Stimulated activated memory B cell treated with anti-CD40 and anti-IgM and Interleukin-4, amounts not matched to agents 10 μg/mL and 1 μg/mL and 100 μg/mL, for 72 hours (primary cell): ENCODE measurements at regions not wholly inside any gene's neighbourhood (a gene's known extent, or its start where the extent isn't known, plus 50 kb on each side); places are given as distances from the start of the nearest gene placed in this dataset.

Source experiments
- ATAC-seq: fragments of 150-1000 bp; cut with Tn5 transposase; 2 replicates; pipeline ENCODE4 v1.10.0; 2021
- H3K27ac Mint-ChIP-seq: one replicate; pipeline ENCODE4 v1.8.0; 2022; ENCODE audit warnings: mild to moderate bottlenecking, mixed read lengths
- H3K27me3 Mint-ChIP-seq: one replicate; pipeline ENCODE4 v1.8.0; 2022; ENCODE audit warnings: mixed read lengths
- H3K36me3 Mint-ChIP-seq: one replicate; pipeline ENCODE4 v1.8.0; 2022; ENCODE audit warnings: mixed read lengths
- H3K4me1 Mint-ChIP-seq: one replicate; pipeline ENCODE4 v1.8.0; 2022; ENCODE audit warnings: mixed read lengths
- H3K4me3 Mint-ChIP-seq: one replicate; pipeline ENCODE4 v1.8.0; 2022; ENCODE audit warnings: mild to moderate bottlenecking, moderate library complexity, mixed read lengths
- H3K9me3 Mint-ChIP-seq: one replicate; pipeline ENCODE4 v1.8.0; 2022; ENCODE audit warnings: mixed read lengths

DNA sequence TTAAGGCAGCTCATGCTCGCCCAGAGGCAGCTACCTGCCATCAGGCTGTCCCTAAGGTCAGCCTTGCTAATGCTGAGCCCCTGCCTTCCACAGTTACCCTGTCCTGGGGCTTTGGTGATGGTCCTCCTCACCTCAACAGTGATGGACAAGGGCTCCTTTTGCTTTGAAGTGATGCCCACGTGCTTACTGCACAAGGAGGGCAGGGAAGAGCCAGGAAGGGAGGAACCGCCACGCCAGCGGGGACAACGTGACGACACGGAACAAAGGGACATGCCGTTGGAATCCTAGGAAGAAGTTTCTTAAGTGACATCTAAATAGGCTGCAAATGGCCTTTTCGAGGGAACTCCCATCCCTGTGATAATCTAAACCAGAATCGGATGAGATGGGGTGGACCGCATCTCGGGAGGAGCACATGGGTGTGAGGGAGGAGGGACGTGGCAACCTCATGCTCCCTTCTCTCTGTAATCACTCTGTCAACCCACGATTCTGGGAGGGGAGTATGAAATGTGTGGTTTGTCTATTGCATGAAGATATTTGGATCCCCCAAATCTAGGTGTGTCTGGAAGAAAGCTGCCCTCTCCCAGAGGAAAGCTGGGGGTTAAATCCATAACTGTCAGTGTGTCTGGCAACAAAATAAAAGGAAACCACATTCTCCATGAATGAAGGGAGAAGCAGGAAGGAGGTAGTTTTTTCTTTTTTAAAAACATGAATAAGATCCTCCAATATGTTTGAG is 110.9 kb upstream of the IRF2BP2 start:
- no peaks in the 10 kb centered on the region for H3K9me3 Mint-ChIP-seq
- H3K27ac Mint-ChIP-seq = peak overlapping the region; percentile 3
- H3K4me1 Mint-ChIP-seq = peaks cover 35% of the 10 kb centered on the region
- H3K4me3 Mint-ChIP-seq = no peak overlapping the region
- H3K36me3 Mint-ChIP-seq = no peaks in the 10 kb centered on the region
- no peaks in the 10 kb centered on the region for H3K27me3 Mint-ChIP-seq
- no peak for ATAC-seq

DNA sequence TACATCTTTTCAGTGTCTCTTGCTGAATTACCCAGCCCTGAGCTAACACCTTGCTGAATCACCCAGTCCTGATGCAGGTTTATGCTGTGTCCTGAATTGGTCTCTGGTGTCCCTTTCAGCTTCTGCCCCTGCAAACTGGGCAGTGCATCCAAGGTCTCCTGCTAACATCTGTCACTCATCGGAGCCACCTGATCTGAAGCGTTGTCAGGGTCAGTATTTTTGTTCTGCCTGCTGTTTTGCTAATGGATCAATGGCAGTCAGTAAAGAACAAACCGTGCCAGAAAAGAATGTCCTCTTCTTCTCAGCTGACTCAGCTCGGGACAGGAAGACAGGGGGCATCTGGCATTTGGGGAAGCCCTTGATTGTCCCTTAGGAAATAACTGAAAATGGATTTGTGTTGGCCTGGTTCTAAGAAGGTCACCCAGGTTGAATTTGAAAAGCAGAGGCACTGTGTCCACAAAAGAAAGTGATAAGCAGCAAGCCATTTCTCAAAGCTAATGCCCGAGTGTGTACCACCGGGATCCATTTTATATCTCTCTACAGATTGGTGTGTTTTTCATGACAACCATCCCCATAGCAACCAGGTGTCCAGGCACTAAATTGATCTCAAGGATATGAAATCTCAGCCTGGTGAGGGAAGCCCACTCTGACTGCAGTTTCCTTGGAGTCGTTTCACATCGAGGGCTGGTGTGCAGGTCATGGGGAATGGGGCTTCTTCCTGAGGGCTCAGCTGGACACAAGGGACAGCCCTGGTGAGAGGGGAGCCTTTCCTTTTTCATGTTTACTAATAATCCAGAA is 109.7 kb upstream of the IRF2BP2 start:
- H3K4me1 Mint-ChIP-seq = peaks cover 22% of the 10 kb centered on the region
- H3K36me3 Mint-ChIP-seq = no peaks in the 10 kb centered on the region
- no peak for ATAC-seq
- no peaks in the 10 kb centered on the region for H3K9me3 Mint-ChIP-seq
- no peaks in the 10 kb centered on the region for H3K27me3 Mint-ChIP-seq
- H3K27ac Mint-ChIP-seq = peak overlapping the region; percentile 3
- no peak overlapping the region for H3K4me3 Mint-ChIP-seq

DNA sequence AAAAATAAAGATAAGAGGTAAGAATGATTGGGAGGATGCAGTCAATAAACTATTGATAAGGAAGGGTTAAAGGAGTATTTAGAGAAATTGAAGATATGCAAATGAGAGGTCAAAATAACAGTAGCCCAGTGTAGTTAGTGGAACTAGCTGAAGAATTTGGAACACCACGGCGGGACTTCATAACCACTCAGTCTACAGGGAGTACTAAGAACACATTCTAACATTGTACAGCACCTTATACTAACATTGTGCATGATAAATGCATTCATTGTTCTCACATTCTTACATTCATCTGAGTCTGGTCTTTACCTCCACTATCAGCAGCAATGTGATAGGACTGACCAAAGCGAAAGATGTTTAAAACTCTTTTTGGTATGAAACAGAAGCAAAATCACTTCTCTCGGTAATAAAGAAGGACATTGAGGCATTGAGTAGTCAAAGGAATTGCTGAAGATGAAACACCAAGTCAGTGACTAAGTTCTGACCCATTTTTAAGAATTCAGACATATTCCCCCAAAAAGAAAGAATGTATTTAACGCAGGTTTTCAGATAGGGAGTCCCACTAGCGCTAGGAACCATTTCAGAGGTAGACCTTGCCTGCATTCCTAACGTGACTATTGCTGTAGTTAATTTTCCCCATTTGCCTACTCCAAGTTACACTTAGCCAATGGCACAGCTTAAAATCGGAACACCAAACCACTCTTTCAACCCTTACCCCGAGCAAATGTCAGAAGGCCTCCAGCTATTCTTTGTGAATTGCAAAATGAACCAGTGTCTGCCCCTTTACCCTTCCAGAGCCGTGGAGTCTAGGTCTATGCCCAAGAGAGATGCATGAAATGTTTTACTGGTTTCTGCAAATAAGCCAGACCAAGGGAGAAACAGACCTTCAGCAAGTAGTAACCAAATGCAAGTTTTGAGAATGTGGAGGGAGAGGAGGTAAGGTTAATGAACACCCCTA is 108.8 kb upstream of the IRF2BP2 start:
- no peak for ATAC-seq
- H3K27ac Mint-ChIP-seq = no peak overlapping the region

DNA sequence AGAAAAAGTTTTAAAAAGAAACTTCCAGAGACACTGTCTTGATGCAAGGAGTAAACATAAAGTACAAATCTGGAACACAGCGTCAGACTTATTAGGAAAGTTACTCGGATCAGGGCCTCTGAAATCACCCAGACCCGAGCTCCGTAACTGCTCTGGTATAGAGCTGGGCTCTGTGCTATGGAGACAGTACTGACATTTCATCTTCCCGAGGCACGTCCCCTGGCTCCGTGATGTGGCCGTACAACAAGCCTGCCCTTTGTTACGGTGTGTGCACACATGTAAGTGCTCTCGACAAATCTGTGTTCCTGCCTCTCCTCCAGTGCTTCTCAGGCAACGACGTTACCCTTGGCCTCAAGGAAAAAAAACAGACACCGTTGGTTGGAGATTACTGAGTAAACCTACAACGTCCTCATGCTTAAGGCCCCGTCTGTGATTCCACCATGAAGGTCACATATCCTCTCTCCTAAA is 107.0 kb upstream of the IRF2BP2 start:
- no peak overlapping the region for H3K4me3 Mint-ChIP-seq
- no peaks in the 10 kb centered on the region for H3K36me3 Mint-ChIP-seq
- H3K9me3 Mint-ChIP-seq = no peaks in the 10 kb centered on the region
- peaks cover 3% of the 10 kb centered on the region for H3K4me1 Mint-ChIP-seq
- ATAC-seq = no peak
- no peaks in the 10 kb centered on the region for H3K27me3 Mint-ChIP-seq
- no peak overlapping the region for H3K27ac Mint-ChIP-seq

More for the DNA sequence above, 108.8 kb upstream of the IRF2BP2 start:
- Mint-ChIP-seq H3K36me3 (no peaks in the 10 kb centered on the region), H3K27me3 (no peaks in the 10 kb centered on the region), H3K4me1 (peaks cover 14% of the 10 kb centered on the region), H3K4me3 (no peak overlapping the region), H3K9me3 (no peaks in the 10 kb centered on the region)

DNA sequence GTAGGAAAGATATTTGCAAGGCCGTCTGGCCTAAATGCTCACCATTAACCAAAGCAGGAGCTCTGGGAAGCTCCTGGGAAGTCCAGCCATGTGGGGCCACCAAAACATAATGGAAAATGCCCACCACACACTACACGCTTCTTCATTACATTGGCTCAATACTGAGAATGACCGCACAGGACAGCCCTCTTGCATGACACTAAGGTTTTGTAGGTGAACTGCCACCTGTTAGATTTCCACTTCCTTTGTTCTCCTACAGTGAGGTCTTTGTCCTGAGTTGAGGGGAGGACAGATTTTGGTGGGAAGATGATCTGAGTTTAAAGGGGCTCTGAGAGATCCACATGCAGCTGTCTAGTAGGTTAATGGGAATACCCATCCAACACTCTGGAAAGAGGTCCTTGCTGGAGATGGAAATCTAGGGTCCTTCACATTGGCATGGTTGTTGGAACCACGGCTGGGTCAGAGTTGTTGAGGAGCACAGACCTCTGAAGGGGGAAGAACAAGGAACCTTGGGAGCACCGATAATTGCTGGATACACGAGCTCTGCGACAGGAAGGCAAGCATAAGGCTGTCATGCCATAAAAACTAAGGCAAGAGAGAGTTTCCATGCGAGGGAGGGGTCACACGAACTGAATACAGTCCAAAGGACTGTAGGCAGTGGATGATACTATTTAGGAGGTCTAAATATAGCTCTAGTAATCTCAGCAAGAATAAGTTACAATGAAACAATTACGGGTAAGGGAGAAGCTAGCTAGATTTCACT is 105.5 kb upstream of the IRF2BP2 start:
- no peak for ATAC-seq
- Mint-ChIP-seq H3K4me1 (no peaks in the 10 kb centered on the region), H3K4me3 (no peak overlapping the region), H3K36me3 (no peaks in the 10 kb centered on the region), H3K27ac (peak overlapping the region; percentile 53), H3K27me3 (no peaks in the 10 kb centered on the region), H3K9me3 (no peaks in the 10 kb centered on the region)

DNA sequence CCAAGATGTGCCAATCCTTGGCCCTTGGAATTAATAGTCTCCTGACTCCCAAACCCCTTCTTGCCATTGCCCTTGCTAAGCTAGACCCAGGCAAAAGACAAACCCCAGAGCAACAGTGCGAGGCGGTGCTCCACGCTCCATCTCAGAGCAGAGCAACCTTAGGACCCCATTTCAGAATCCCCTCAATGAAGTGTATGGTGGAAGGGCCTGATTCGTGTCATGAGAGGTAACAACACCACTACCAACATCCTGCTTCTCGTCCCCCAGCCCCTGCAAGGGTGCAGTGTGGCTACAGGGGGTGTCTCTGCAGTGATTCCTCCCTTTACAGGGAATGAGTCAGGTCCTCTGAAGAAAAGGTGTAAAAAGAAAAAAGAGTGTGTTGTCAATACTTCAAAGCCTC is 103.9 kb upstream of the IRF2BP2 start:
- Mint-ChIP-seq H3K27me3 (no peaks in the 10 kb centered on the region), H3K9me3 (no peaks in the 10 kb centered on the region), H3K4me3 (no peak overlapping the region), H3K36me3 (no peaks in the 10 kb centered on the region), H3K27ac (no peak overlapping the region), H3K4me1 (no peaks in the 10 kb centered on the region)
- ATAC-seq = peak; percentile 11

DNA sequence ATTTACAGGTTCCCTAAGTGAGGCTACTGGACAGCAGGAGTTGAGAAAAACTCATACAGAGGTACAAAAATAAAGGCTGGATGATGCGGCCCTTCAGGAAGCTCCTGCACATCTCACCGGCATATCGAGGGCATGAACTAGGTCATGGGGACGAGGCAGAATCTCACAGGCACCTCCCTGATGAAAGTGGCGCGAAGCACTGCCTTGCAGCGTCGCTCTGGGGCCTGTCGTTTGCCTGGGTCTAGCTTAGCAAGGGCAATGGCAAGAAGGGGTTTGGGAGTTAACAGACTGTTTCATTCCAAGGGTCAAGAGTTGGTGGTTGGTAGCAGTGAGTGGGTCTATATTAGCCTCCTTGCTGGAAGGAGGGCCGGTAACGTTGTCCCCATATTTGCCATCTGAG is 103.5 kb upstream of the IRF2BP2 start:
- Mint-ChIP-seq H3K9me3 (no peaks in the 10 kb centered on the region), H3K4me3 (no peak overlapping the region), H3K36me3 (no peaks in the 10 kb centered on the region), H3K27me3 (no peaks in the 10 kb centered on the region), H3K4me1 (no peaks in the 10 kb centered on the region), H3K27ac (no peak overlapping the region)
- no peak for ATAC-seq

DNA sequence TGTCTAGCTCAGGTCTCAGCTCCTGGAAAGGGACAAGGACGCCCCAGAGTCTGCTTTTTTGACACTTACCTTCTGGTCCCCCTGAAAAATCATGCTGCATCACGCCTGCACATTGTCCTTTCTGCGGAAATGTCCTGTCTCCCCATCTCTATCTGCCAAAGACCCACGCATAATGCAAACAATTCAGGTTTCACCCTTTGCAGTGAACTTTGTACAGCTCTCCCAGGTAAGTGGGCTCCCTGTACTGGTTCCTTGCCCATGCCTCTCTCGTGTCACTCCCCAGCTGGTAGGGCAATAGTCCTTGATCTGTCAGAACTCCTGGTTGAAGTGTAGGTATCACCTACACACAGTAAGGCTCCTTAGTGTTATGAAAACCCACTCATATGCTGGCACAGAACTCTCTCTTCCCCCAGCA is 102.9 kb upstream of the IRF2BP2 start:
- Mint-ChIP-seq H3K9me3 (no peaks in the 10 kb centered on the region), H3K27me3 (no peaks in the 10 kb centered on the region), H3K4me1 (no peaks in the 10 kb centered on the region), H3K27ac (no peak overlapping the region), H3K36me3 (no peaks in the 10 kb centered on the region), H3K4me3 (no peak overlapping the region)
- no peak for ATAC-seq

DNA sequence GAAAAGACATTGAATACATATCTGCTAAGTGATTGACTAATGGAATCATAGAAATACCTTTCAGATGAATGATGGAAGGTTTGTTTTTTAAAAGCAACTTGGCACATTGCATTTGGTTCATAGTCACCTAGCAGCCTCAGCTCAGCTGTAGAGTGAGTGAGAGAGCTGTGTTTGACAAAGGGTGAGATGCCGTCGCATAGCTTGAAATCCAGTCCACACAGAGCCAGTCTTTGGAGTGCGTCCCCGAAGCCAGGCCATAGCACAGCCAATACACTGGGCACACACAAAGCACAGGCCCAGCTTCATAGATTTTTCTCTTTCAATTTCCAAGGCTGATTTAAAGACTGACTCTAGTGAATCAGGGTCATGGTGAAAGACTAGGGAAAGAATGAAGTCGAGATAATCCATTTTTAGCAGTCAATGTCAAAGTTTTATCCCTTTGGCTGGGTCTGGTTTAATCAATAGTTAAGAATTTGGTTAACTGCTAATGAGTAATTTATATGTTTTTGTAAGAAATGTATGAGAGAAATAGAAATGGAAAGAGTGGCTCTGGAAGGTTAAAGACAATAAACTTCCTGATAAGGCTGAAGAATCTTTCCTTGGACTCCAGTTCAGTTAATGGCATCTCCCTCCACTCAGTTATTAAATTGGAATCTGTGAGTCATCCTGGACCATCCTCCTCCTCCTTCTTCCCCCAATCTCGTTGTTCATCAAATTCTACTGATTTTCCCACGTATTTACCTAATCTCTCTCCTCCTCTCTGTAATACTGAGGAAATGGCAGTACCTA is 101.2 kb upstream of the IRF2BP2 start:
- Mint-ChIP-seq H3K27me3 (no peaks in the 10 kb centered on the region), H3K9me3 (no peaks in the 10 kb centered on the region), H3K36me3 (no peaks in the 10 kb centered on the region), H3K4me1 (no peaks in the 10 kb centered on the region), H3K27ac (no peak overlapping the region), H3K4me3 (no peak overlapping the region)
- no peak for ATAC-seq

DNA sequence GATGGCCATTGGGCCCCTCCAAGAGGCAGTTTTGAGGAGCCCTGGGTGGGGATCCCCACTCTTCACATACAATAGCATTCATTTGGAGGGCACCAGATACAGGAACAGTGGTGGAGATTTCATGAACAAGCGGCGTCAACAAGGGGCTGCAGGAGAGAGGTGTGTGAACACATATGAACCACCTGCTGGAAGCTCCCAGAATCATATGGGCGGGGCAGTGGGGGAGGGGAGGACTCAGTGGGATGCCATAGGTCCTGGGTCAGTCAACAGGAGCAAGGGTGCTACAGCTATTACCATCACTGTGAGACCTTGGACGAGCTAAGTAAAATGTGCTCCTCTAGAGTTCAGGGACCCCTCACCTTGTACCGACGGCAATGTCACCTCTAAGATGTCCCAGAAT is 100.4 kb upstream of the IRF2BP2 start:
- ATAC-seq = no peak

DNA sequence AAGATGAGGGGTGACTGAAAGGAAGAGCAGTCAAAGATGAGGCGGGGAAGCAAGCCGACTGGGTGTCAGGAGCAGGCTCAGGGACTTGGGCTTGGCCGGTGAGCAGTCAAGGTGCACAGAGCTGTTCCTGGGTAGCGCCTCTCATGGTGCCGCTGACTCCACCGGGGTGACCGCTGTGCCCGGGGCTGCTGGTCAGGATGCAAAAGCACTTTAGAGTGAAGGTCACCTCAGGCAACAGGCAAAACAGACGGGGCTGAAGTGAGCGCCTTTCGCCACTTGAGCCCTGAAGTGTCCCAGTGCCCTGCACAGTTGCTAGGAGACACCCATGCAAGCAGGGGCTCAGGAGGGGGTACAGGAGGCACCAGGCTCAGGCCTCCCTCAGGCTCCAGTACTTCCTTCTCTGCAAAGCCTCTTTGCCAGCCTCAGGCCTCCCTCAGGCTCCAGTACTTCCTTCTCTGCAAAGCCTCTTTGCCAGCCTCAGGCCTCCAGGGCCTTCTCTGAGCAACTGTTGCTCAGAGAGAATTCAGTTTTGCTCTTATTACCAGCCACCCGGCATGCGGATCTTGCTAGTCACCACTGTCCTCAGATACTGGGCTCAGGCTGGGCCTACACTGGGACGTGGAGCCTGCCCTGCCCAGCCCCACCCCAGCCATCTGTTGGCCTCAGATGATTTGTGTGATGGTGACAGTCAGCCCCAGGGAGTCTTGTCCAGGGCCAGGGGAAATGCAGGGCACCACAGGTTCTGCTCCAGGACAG is 99.7 kb upstream of the IRF2BP2 start:
- no peaks in the 10 kb centered on the region for H3K4me1 Mint-ChIP-seq
- ATAC-seq = no peak
- no peaks in the 10 kb centered on the region for H3K36me3 Mint-ChIP-seq
- peak overlapping the region; percentile 1 for H3K27ac Mint-ChIP-seq
- H3K27me3 Mint-ChIP-seq = no peaks in the 10 kb centered on the region
- no peaks in the 10 kb centered on the region for H3K9me3 Mint-ChIP-seq
- no peak overlapping the region for H3K4me3 Mint-ChIP-seq

More for the DNA sequence above, 100.4 kb upstream of the IRF2BP2 start:
- H3K27ac Mint-ChIP-seq = no peak overlapping the region
- no peaks in the 10 kb centered on the region for H3K4me1 Mint-ChIP-seq
- H3K4me3 Mint-ChIP-seq = no peak overlapping the region
- no peaks in the 10 kb centered on the region for H3K27me3 Mint-ChIP-seq
- H3K9me3 Mint-ChIP-seq = no peaks in the 10 kb centered on the region
- H3K36me3 Mint-ChIP-seq = no peaks in the 10 kb centered on the region

DNA sequence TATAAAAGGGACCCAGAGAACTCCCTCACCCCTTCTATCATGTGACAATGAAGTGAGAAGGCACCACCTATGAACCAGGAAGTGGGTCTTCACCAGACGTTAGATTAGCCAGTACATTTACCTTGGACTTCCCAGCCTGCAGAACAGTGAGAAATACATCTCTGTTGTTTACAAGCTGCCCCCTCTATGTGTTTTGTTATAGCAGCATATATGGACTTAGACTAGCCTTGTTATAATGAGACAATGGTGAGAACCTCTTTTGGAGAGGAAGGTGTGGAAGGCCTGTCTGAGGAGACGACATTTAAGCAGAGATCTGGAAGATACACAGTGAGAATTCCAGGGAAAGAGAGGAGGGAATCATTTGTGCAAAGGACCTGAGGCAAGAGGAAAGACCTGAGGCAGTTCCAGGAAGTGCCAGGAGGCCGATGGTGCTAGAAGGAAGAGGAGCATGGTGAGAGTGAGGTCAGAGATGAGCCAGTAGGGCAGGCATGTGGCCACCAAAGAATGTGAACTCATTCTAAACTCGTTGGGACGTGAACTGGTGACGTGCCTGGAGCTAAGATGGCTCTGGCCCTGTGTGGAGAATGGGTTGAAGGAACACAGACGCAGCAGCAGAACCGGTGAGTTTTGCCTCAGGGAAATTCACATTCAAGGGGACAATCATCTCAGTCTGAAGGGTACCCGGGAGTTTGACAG is 98.9 kb upstream of the IRF2BP2 start:
- Mint-ChIP-seq H3K36me3 (no peaks in the 10 kb centered on the region), H3K9me3 (no peaks in the 10 kb centered on the region), H3K27ac (peak overlapping the region; percentile 1), H3K4me3 (no peak overlapping the region), H3K27me3 (no peaks in the 10 kb centered on the region), H3K4me1 (no peaks in the 10 kb centered on the region)
- ATAC-seq = no peak

DNA sequence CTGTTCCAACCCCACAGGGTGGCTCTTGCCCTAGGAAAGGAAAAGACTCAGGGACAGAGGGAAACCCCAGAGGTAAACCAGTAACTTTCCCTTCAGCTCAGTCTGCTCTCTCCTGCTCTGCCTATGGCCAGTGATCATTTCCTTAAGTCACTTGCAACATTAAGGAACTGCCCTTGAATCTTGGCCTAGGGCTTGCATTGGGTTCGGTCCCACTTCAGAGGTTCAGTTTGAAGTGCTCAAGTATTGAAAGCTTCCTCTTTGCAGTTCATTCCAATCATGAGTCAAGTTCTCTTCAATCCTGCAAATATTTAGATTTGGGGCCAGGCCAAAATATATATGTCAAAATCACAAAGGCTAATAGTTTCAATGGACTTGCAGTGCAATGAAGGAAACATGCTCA is 97.7 kb upstream of the IRF2BP2 start:
- Mint-ChIP-seq H3K27me3 (no peaks in the 10 kb centered on the region), H3K4me1 (no peaks in the 10 kb centered on the region), H3K27ac (no peak overlapping the region), H3K36me3 (no peaks in the 10 kb centered on the region), H3K9me3 (no peaks in the 10 kb centered on the region), H3K4me3 (no peak overlapping the region)
- ATAC-seq = no peak
